IPS-18a (cell line): ENCODE measurements at regions not wholly inside any gene's neighbourhood (a gene's known extent, or its start where the extent isn't known, plus 50 kb on each side); places are given as distances from the start of the nearest gene placed in this dataset.

Experiments
- H3K27ac ChIP-seq: one replicate; pipeline ENCODE4 v1.5.1; 2013; ENCODE audit warnings: low read length
- H3K27me3 ChIP-seq: one replicate; pipeline ENCODE4 v1.6.1; 2013; ENCODE audit warnings: mild to moderate bottlenecking, low read length; ENCODE audit not compliant: control insufficient read depth, insufficient read depth
- H3K36me3 ChIP-seq: one replicate; pipeline ENCODE4 v1.6.1; 2013; ENCODE audit warnings: low read depth, low read length; ENCODE audit not compliant: control insufficient read depth
- H3K4me1 ChIP-seq: one replicate; pipeline ENCODE4 v1.6.1; 2013; ENCODE audit warnings: low read depth, low read length; ENCODE audit not compliant: control insufficient read depth
- H3K4me3 ChIP-seq: one replicate; pipeline ENCODE4 v1.5.1; 2013; ENCODE audit warnings: low read length
- H3K9ac ChIP-seq: one replicate; pipeline ENCODE4 v1.6.1; 2013; ENCODE audit warnings: mild to moderate bottlenecking, low read length, moderate library complexity
- H3K9me3 ChIP-seq: one replicate; pipeline ENCODE4 v1.6.1; 2013; ENCODE audit warnings: low read depth, low read length; ENCODE audit not compliant: control insufficient read depth

DNA sequence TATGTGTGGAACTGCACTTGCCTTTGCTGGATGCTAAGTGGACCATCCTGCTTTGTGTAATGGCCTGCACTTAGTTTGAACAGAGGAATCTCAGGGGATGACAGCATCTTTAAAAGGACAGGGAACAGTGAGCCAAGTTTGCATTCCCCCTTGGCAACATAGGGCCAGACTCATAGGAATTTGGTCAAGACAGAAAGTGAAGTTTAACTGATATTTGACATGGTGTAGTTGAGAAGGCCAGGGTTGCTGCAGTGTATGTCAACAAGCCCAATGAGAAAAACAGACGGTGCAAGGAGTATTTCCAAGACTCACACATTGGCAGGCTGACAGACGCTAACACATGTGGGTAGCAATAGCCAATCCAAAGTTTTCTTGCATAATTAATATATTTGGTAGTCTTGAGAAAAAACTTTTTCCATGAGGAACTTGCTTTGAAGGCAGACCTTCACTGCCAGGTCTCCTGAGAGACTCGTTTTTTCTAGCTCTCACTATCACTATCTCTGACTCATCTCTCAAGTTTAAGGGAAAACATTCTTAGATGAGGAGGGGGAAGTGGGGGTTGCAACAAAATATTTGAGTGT lies 213.8 kb downstream of the IBTK start:
- Histone ChIP-seq H3K27me3 (no peaks in the 10 kb centered on the region), H3K4me1 (no peaks in the 10 kb centered on the region), H3K27ac (no peak overlapping the region), H3K36me3 (no peaks in the 10 kb centered on the region), H3K4me3 (no peak overlapping the region), H3K9me3 (no peaks in the 10 kb centered on the region), H3K9ac (no peak overlapping the region)

DNA sequence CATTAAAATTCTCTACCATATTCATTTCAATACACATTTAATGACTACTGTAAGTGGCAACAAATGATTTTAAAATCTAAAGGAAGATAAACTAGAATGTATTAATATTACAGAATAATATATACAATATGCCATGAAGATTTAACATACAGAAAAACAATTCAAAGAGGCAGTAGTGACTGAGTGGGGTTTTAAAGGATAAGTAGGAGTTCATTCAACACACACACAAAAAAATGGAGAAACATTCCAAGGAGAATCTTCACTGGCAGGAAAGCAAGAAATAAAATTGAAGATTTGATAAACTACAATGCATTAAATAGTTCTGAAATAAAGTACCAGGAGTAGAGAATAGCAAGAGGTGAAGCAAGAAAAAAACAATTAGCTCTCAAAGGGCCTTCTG lies 215.1 kb downstream of the IBTK start:
- Histone ChIP-seq H3K27ac (no peak overlapping the region), H3K9me3 (no peaks in the 10 kb centered on the region), H3K4me3 (no peak overlapping the region), H3K4me1 (no peaks in the 10 kb centered on the region), H3K27me3 (no peaks in the 10 kb centered on the region), H3K9ac (no peak overlapping the region), H3K36me3 (no peaks in the 10 kb centered on the region)

- no peak overlapping the region for H3K4me3 ChIP-seq
- no peaks in the 10 kb centered on the region for H3K9me3 ChIP-seq
- H3K4me1 ChIP-seq, result no peaks in the 10 kb centered on the region
- no peaks in the 10 kb centered on the region for H3K27me3 ChIP-seq
- H3K36me3 ChIP-seq, result no peaks in the 10 kb centered on the region
- H3K9ac ChIP-seq, result no peak overlapping the region
- no peak overlapping the region for H3K27ac ChIP-seq
These were observed 216.6 kb downstream of the IBTK start for GRCh38 chr6:82030761-82031503.

GRCh38 chr6:82030301-82030700 lies 217.2 kb downstream of the IBTK start:
- H3K36me3 ChIP-seq, result no peaks in the 10 kb centered on the region
- no peak overlapping the region for H3K4me3 ChIP-seq
- H3K27me3 ChIP-seq, result no peaks in the 10 kb centered on the region
- H3K9ac ChIP-seq, result no peak overlapping the region
- no peak overlapping the region for H3K27ac ChIP-seq
- H3K9me3 ChIP-seq, result no peaks in the 10 kb centered on the region
- H3K4me1 ChIP-seq, result no peaks in the 10 kb centered on the region

DNA sequence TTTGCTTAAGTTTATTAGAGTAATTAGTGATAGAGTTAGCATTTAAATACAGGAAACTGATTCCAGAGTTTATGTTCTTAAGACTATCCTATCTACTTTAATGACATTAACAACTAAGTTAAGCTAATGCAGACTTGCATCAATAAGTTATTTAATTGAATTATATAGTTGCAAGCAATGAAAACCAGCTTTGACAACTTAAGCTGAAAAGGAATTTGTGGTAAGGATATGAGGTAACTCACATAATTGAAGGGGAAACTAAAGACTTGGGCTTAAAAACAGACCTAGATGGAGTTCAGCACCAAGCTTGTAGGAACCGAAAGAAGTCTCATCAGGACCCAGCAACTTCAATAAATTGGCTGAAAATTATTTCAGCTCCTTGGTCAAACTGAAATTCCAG lies 222.3 kb downstream of the IBTK start:
- Histone ChIP-seq H3K27me3 (no peaks in the 10 kb centered on the region), H3K9ac (no peak overlapping the region), H3K4me1 (no peaks in the 10 kb centered on the region), H3K4me3 (no peak overlapping the region), H3K36me3 (no peaks in the 10 kb centered on the region), H3K27ac (no peak overlapping the region), H3K9me3 (no peaks in the 10 kb centered on the region)

- Histone ChIP-seq H3K4me3 (no peak overlapping the region), H3K9ac (no peak overlapping the region), H3K27me3 (no peaks in the 10 kb centered on the region), H3K36me3 (no peaks in the 10 kb centered on the region), H3K4me1 (no peaks in the 10 kb centered on the region), H3K9me3 (no peaks in the 10 kb centered on the region), H3K27ac (no peak overlapping the region)
These were observed 224.9 kb downstream of the IBTK start for GRCh38 chr6:82022614-82023129.

DNA sequence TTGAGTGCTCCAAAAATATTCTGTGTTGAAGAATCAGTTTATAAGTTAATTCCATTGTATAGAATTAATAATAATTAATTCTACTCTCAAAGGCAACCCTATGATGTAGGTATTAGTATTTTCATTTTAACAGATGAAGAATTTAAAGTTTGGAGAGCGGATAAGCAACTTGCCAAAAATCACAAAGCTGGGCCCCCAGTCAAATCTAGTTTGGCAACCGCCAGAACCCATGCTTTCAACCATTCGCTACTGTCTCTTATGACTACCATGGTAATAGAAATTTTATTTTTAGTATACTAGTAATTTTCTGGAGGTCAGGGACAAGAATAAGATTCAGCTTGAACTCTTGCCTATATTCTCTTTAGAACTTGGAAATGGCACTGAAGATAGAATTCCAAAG lies 229.8 kb downstream of the IBTK start:
- Histone ChIP-seq H3K4me3 (no peak overlapping the region), H3K36me3 (no peaks in the 10 kb centered on the region), H3K27me3 (no peaks in the 10 kb centered on the region), H3K9me3 (no peaks in the 10 kb centered on the region), H3K9ac (no peak overlapping the region), H3K4me1 (no peaks in the 10 kb centered on the region), H3K27ac (no peak overlapping the region)

- H3K27ac ChIP-seq, result no peak overlapping the region
- H3K27me3 ChIP-seq, result no peaks in the 10 kb centered on the region
- no peaks in the 10 kb centered on the region for H3K4me1 ChIP-seq
- H3K36me3 ChIP-seq, result no peaks in the 10 kb centered on the region
- no peak overlapping the region for H3K4me3 ChIP-seq
- H3K9ac ChIP-seq, result no peak overlapping the region
- H3K9me3 ChIP-seq, result no peaks in the 10 kb centered on the region
These were observed 230.3 kb downstream of the IBTK start for GRCh38 chr6:82017288-82017687.

- H3K36me3 ChIP-seq, result no peaks in the 10 kb centered on the region
- H3K9ac ChIP-seq, result no peak overlapping the region
- no peak overlapping the region for H3K4me3 ChIP-seq
- no peak overlapping the region for H3K27ac ChIP-seq
- no peaks in the 10 kb centered on the region for H3K9me3 ChIP-seq
- H3K4me1 ChIP-seq, result no peaks in the 10 kb centered on the region
- H3K27me3 ChIP-seq, result no peaks in the 10 kb centered on the region
These were observed 232.0 kb downstream of the IBTK start for GRCh38 chr6:82015526-82015925.

DNA sequence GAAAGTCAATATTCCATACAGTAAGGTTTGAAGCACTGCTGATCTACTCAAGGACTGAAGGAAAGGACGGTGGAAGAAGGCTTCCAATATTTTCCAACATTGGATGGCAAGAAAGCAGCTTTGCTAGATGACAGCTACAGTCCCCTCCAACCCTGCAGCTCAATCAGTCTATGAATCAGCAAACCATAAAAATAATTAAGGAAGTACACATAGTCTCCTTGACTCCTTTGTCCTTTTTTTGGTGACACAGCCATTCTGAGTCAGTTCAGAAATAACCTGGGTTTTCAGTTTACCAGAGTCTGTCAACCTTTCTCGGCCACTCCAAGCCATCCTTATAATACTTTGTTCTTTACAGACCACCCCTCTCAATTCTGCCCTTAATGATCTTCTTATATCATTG lies 232.5 kb downstream of the IBTK start:
- no peak overlapping the region for H3K4me3 ChIP-seq
- no peaks in the 10 kb centered on the region for H3K36me3 ChIP-seq
- no peaks in the 10 kb centered on the region for H3K4me1 ChIP-seq
- no peaks in the 10 kb centered on the region for H3K9me3 ChIP-seq
- no peak overlapping the region for H3K27ac ChIP-seq
- H3K9ac ChIP-seq, result no peak overlapping the region
- no peaks in the 10 kb centered on the region for H3K27me3 ChIP-seq

DNA sequence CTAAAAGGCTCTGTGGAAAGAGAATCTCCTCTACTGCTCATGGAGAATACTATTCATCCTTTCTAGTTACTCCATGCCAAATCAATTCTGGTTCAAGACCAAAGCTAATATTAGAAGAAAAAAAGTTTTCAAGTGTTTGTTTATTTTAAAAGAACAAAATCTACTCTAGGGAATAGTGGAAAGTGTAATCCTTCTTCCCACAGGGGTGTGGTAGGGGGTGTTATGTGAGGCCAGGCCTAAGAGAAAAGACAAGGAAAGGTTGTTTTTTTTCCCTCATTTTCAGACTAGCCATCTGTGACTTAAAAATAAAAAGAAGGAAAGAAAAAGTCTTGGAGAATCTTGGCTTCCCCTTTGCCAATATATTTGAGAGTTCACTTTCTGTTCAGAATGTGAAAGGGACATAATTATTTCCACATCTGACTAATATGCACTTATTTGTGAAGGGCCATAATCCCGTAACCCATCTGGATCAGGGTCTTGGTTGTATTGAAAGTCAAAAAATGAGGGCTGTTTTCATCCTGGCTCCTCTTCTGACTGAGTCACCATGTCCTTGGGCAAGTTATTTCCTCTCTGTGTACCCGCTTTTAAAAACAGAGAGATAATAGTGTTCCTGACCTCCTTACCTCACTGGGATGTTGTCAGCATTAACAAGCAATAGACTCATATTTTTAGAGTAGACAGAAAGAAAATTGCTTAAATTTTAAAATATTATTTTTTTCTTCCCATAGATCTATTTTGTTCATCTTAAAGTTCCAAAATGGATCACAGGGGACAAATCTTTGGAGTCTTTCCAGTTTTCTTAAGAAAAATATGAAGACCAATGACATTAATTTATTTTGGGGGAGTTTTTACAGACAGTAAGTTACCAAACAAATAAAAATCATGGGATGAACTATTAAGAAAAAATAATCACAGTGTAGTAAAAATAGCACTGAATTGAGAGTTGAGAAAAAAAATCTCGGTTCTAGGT lies 233.7 kb downstream of the IBTK start:
- H3K36me3 ChIP-seq, result no peaks in the 10 kb centered on the region
- H3K9ac ChIP-seq, result no peak overlapping the region
- peaks cover 8% of the 10 kb centered on the region for H3K9me3 ChIP-seq
- no peak overlapping the region for H3K4me3 ChIP-seq
- no peaks in the 10 kb centered on the region for H3K27me3 ChIP-seq
- H3K4me1 ChIP-seq, result no peaks in the 10 kb centered on the region
- no peak overlapping the region for H3K27ac ChIP-seq
